H7 (cell line): ENCODE measurements at regions not wholly inside any gene's neighbourhood (a gene's known extent, or its start where the extent isn't known, plus 50 kb on each side); places are given as distances from the start of the nearest gene placed in this dataset.
A peak's percentile ranks its signal among the peaks of the same experiment; 100 is the strongest.
"Not testable (repeated sequence)": the region's sequence is repeated elsewhere in the genome, so short reads cannot be mapped to it uniquely, and the experiment has no call there.

Source experiments
- DNase-seq: peaks from one replicate; pipeline ENCODE4 v3.0.0; 2012
- H3K27me3 ChIP-seq: 2 replicates; pipeline ENCODE4 v1.6.0; 2011; ENCODE audit warnings: mild to moderate bottlenecking, low read length; ENCODE audit not compliant: control insufficient read depth, insufficient read depth
- H3K36me3 ChIP-seq: replicated peaks from 2 replicates; pipeline ENCODE4 v1.5.1; 2011; ENCODE audit warnings: low read length; ENCODE audit not compliant: control insufficient read depth, insufficient read depth
- H3K4me3 ChIP-seq: 2 replicates; pipeline ENCODE4 v1.5.1; 2011; ENCODE audit warnings: low read depth, mild to moderate bottlenecking, control low read depth, low read length, moderate library complexity; ENCODE audit not compliant: insufficient read depth

DNA sequence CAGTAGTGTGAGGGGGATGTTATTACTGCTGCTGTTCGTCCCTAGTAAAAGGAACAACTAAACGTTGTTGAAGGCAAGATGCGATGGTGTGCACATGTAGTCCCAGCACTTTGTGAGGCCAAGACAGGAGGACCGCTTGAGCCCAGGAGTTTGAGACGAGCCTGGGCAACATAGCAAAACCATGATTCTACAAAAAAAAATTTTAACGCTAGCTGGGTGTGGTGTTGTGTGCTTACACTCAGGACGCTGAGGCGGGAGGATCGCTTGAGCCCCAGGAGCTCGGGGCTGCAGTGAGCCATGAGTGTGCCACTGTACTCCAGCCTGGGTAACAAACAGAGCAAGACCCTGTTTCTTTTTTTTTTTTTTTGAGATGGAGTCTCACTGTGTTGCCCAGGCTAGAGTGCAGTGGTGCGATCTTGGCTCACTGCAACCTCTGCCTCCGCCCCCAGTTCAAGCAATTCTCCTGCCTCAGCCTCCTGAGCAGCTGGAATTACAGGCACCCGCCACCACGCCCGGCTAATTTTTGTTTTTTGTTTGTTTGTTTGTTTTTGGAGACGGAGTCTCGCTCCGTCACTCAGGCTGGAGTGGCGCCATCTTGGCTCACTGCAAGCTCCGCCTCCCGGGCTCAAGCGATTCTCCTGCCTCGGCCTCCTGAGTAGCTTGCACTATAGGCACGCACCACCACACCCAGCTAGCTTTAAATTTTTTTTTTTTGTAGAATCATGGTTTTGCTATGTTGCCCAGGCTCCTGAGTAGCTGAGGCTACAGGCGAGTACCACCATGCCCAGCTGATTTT, 87.3 kb downstream of the MYL12B start:
- not testable (repeated sequence) for H3K4me3 ChIP-seq, H3K27me3 ChIP-seq, H3K36me3 ChIP-seq, DNase-seq

DNA sequence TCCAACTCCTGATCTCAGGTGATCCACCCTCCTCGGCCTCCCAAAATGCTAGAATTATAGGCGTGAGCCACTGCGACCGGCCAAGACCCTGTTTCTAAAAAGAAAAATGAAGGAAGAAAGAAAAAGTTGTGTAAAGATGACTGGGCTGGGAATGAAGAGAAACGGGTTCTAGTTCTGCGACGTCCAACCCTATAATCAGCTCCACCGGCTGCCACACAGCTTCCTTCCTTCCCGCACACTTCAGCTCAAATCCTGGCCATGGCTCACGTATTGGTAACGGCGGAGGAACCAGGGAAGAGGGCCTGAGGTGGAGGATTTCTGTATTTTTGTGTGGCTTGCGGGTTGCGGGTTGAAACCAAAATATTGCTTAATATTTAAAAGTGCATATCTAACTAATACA, 88.1 kb downstream of the MYL12B start:
- Histone ChIP-seq H3K27me3 (no peaks in the 10 kb centered on the region), H3K4me3 (no peak overlapping the region), H3K36me3 (no peaks in the 10 kb centered on the region)
- no peak for DNase-seq

GRCh38 chr18:3350566-3351527, 88.9 kb downstream of the MYL12B start:
- no peaks in the 10 kb centered on the region for H3K27me3 ChIP-seq
- no peak overlapping the region for H3K4me3 ChIP-seq
- H3K36me3 ChIP-seq, result no peaks in the 10 kb centered on the region
- no peak for DNase-seq

DNA sequence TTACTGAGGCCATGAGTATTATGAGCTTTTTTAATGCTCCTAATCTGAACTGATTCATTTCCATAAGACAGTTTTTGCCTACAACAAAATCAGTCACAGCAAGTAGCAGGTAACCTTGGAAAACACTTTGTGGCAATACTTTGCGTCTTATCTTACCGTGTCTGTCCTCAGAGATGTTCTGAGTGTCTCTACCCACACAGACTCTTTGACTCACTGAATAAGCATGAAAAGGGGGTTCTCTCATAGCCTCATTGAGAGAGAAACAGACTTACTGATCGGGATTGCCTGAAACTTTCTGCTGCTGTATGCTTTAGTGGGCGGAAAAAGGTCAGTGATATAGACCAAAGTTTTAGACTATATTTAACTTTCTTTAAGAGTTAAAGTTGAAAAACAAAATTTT, 92.6 kb downstream of the MYL12B start:
- no peak for DNase-seq
- Histone ChIP-seq H3K4me3 (no peak overlapping the region), H3K27me3 (no peaks in the 10 kb centered on the region), H3K36me3 (no peaks in the 10 kb centered on the region)

- DNase-seq, result no peak
- H3K36me3 ChIP-seq, result no peaks in the 10 kb centered on the region
Observed at GRCh38 chr18:3356614-3357013, 93.4 kb upstream of the TGIF1 start.

DNA sequence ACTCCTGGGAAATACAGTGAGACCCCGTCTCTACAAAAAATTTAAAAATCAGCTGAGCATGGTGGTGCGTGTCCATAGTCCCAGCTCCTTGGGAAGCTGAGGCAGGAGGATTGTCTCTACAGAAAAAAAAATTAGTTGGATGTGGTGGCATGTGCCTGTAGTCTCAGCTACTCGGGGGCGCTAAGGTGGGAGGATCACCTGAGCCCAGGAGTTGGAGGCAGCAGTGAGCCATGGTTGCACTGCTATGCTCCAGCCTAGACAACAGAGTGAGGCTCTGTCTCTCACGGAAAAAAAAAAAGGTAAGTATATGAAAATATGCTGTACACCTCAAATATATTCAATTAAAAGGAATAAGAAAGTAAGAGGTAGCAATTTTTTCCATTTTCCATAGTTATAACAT, 92.5 kb upstream of the TGIF1 start:
- Histone ChIP-seq H3K36me3 (no peaks in the 10 kb centered on the region), H3K4me3 (no peak overlapping the region), H3K27me3 (no peaks in the 10 kb centered on the region)
- no peak for DNase-seq

More at GRCh38 chr18:3356614-3357013, 93.4 kb upstream of the TGIF1 start:
- H3K27me3 ChIP-seq, result no peaks in the 10 kb centered on the region
- no peak overlapping the region for H3K4me3 ChIP-seq

DNA sequence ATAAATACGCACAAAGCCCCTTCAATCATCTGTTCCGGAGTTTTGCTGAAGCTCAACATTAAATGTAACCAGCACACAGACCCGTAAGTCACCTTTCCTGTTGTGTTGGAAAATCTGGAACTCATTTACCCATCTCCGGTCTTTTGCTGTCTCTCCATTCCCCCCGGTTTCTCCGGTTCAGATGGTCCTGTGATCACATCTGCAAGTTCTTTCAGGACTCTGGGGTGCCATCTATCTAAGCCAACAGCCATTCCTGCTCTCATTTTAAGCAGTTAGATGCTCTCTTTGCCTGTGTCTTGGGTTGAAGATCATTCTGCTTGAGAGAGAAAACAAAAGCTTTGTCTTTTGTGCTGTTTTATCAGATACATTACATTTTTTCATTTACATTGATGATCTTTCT, 91.7 kb upstream of the TGIF1 start:
- no peak for DNase-seq
- H3K4me3 ChIP-seq, result no peak overlapping the region
- H3K27me3 ChIP-seq, result no peaks in the 10 kb centered on the region
- H3K36me3 ChIP-seq, result no peaks in the 10 kb centered on the region

DNA sequence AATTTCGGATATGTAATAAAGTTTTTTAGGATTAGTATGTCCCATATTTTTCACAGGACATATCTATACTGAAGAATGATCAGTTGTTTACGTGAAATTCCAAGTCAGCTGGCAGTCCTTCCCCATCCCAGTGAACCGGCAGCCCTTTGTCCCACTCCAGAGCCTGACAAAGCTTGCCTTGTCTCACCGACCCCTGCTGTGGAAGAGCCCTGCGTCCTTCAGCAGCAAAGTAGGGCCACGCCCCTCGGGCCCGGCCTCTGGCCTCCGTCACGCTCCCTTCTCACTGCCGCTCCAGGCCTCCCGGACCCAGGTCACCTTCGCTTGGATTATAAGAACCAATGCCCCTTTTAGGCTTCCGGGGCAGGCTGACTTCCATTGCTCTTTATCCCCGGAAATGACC, 89.8 kb upstream of the TGIF1 start:
- DNase-seq, result peak; percentile 83
- Histone ChIP-seq H3K4me3 (no peak overlapping the region), H3K36me3 (no peaks in the 10 kb centered on the region), H3K27me3 (no peaks in the 10 kb centered on the region)

DNA sequence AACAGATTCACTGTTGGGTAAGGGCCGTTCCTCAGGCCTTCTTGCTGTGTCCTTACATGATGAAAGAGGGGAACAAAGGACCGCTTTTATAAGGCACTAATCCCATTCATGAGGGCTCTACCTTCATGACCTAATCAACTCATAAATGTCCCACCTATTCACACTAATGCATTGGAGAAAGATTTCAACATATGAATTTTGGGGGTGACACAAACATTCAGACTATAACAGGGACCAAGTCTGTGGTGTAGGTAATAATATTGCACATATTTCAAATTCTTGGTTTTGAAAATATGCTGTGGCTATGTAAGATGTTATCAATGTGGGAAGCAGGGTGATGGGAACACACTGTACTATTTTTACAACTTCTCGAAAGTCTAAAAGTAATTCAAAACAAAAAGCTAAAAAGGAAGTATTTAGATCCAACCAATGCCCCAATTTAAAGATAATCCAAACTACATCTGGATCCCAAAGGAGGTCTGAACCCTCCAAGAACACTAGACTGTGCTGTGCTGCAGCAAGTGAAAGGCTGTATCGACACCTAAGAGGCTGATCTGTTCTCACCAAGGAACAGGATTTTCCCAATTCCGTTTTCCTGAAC, 82.4 kb upstream of the TGIF1 start:
- H3K27me3 ChIP-seq, result no peaks in the 10 kb centered on the region
- no peak for DNase-seq

GRCh38 chr18:3368193-3368592, 81.8 kb upstream of the TGIF1 start:
- H3K27me3 ChIP-seq, result no peaks in the 10 kb centered on the region
- H3K4me3 ChIP-seq, result no peak overlapping the region
- DNase-seq, result no peak
- no peaks in the 10 kb centered on the region for H3K36me3 ChIP-seq

More for the DNA sequence above, 82.4 kb upstream of the TGIF1 start:
- Histone ChIP-seq H3K36me3 (no peaks in the 10 kb centered on the region), H3K4me3 (no peak overlapping the region)

- Histone ChIP-seq H3K4me3 (no peak overlapping the region), H3K36me3 (no peaks in the 10 kb centered on the region), H3K27me3 (no peaks in the 10 kb centered on the region)
- no peak for DNase-seq
Observed at GRCh38 chr18:3379685-3380084, 70.3 kb upstream of the TGIF1 start.

GRCh38 chr18:3380384-3380961, 69.5 kb upstream of the TGIF1 start:
- no peaks in the 10 kb centered on the region for H3K36me3 ChIP-seq
- no peak for DNase-seq
- H3K27me3 ChIP-seq, result no peaks in the 10 kb centered on the region
- H3K4me3 ChIP-seq, result no peak overlapping the region

GRCh38 chr18:3383381-3383915, 66.5 kb upstream of the TGIF1 start:
- H3K27me3 ChIP-seq, result no peaks in the 10 kb centered on the region
- DNase-seq, result no peak
- H3K36me3 ChIP-seq, result no peaks in the 10 kb centered on the region
- no peak overlapping the region for H3K4me3 ChIP-seq
